ENCODE measurements at regions not wholly inside any gene's neighbourhood (a gene's known extent, or its start where the extent isn't known, plus 50 kb on each side); places are given as distances from the start of the nearest gene placed in this dataset.

DNA sequence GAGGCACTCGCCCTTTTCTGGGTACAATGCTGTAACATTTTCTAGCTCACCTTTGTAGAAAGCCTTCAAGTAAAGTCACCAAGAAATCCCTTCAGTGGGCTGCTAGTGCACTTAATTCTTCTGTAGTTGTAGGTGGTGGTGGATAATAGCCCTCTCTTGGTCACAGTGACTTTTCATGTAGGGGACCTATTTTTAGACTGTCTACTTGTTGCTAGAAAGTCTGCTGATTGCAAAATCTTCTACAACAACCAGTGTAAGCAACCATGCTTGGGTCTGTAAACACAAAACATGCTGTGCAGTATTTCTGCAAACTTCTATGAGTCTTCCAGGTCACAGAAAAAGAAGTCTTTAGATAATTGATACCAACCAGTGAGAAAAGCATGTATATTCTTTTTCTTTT, 55.6 kb downstream of the PBDC1 start:
- no peak for DNase-seq

- no peak for DNase-seq
Measured at GRCh38 chrX:76248901-76249300, 76.0 kb downstream of the PBDC1 start.

DNA sequence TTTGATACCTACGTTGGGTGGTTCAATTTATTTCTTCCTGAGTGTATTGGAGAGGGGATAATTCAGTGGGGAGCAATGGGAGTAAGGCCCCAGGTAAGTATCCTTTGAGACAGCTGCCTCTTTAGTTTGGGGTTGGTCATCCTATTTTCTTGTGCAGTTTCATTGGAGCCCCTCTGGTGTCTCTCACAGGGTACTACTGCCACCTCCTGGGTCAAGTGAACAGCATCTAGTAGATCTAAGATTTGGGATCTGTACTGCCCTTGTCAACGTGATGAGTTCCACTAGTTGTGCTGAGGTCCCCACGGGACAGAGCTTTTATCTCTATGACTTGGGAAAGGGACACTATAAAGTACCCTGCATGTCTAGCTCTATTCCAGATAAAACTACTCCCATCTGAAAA, 80.6 kb downstream of the PBDC1 start:
- DNase-seq = peak in 2 of 14 donors; percentile 0

DNA sequence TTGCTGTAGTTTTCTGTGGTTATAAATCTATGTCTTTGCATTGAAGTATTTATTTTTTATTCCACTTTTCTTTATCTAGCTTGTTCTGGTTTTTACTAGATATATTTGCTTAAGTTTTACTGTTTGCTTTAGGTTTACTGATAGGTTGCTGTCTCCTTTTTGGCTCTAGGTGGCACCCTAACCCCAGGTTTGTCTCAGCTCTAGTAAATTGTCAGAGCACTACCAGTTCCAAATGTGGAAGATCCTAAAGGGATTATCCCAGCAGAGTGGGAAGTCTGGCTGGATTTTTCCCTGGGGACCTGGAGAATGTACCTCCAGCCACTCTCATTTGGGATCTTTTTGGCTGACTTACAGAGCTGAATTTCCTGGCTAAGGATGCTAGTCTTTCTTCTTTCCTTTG, 106.1 kb downstream of the PBDC1 start:
- peak in 5 of 14 donors; percentile 0 to 7 (median 3) for DNase-seq
